Astrocyte (in vitro differentiated cells and primary cell): ENCODE measurements at regions not wholly inside any gene's neighbourhood (a gene's known extent, or its start where the extent isn't known, plus 50 kb on each side); places are given as distances from the start of the nearest gene placed in this dataset.

Source experiments
- DNase-seq: peaks from one replicate; pipeline ENCODE4 v3.0.0-alpha.2; 2010; ENCODE audit warnings: low read depth
- FAIRE-seq: peaks from 2 replicates; lab custom pipeline; 2011; peaks lifted over from hg19 to GRCh38; lab: Jason Lieb, UNC
- H2AFZ ChIP-seq: 2 replicates; pipeline ENCODE4 v1.6.0; 2012; ENCODE audit warnings: low read depth, low read length, inconsistent platforms
- H3K27ac ChIP-seq: 2 replicates; pipeline ENCODE4 v1.5.1; 2011; ENCODE audit warnings: low read depth, low read length, inconsistent platforms
- H3K27me3 ChIP-seq: 2 replicates; pipeline ENCODE4 v1.6.0; 2011; ENCODE audit warnings: low read length, inconsistent platforms; ENCODE audit not compliant: insufficient read depth
- H3K36me3 ChIP-seq: 2 replicates; pipeline ENCODE4 v1.5.1; 2011; ENCODE audit warnings: low read length, inconsistent platforms; ENCODE audit not compliant: insufficient read depth
- H3K4me1 ChIP-seq: 2 replicates; pipeline ENCODE4 v1.5.1; 2011; ENCODE audit warnings: low read length, inconsistent platforms; ENCODE audit not compliant: insufficient read depth
- H3K4me2 ChIP-seq: 2 replicates; pipeline ENCODE4 v1.6.0; 2012; ENCODE audit warnings: low read length, inconsistent platforms
- H3K4me3 ChIP-seq: 2 replicates; pipeline ENCODE4 v1.5.1; 2011; ENCODE audit warnings: low read depth, mild to moderate bottlenecking, low read length, inconsistent platforms; ENCODE audit not compliant: insufficient read depth
- H3K79me2 ChIP-seq: 2 replicates; pipeline ENCODE4 v1.6.0; 2012; ENCODE audit warnings: mild to moderate bottlenecking, low read length, inconsistent platforms; ENCODE audit not compliant: insufficient read depth
- H3K9ac ChIP-seq: 2 replicates; pipeline ENCODE4 v1.6.0; 2012; ENCODE audit warnings: mild to moderate bottlenecking, low read length, inconsistent platforms
- H3K9me3 ChIP-seq: 2 replicates; pipeline ENCODE4 v1.5.1; 2012; ENCODE audit warnings: low read depth, mild to moderate bottlenecking, low read length, inconsistent platforms; ENCODE audit not compliant: insufficient read depth
- H4K20me1 ChIP-seq: 2 replicates; pipeline ENCODE4 v1.6.0; 2012; ENCODE audit warnings: low read length, inconsistent platforms; ENCODE audit not compliant: insufficient read depth
- H3K27ac Mint-ChIP-seq: one replicate; pipeline ENCODE4 v1.8.0; 2021; ENCODE audit warnings: mild to moderate bottlenecking, mixed read lengths; ENCODE audit not compliant: unreplicated experiment
- H3K27me3 Mint-ChIP-seq: one replicate; pipeline ENCODE4 v1.8.0; 2021; ENCODE audit warnings: low read depth, mixed read lengths; ENCODE audit not compliant: unreplicated experiment
- H3K36me3 Mint-ChIP-seq: one replicate; pipeline ENCODE4 v1.8.0; 2021; ENCODE audit warnings: low read depth, mixed read lengths; ENCODE audit not compliant: unreplicated experiment
- H3K4me1 Mint-ChIP-seq: one replicate; pipeline ENCODE4 v1.8.0; 2021; ENCODE audit warnings: low read depth, mixed read lengths; ENCODE audit not compliant: unreplicated experiment
- H3K4me3 Mint-ChIP-seq: one replicate; pipeline ENCODE4 v1.8.0; 2021; ENCODE audit warnings: mild to moderate bottlenecking, moderate library complexity, mixed read lengths; ENCODE audit not compliant: unreplicated experiment
- H3K9me3 Mint-ChIP-seq: one replicate; pipeline ENCODE4 v1.8.0; 2021; ENCODE audit warnings: mild to moderate bottlenecking, mixed read lengths; ENCODE audit not compliant: unreplicated experiment
- CTCF ChIP-seq: IDR thresholded peaks from 2 replicates; pipeline ENCODE4 v1.5.1; 2011; ENCODE audit warnings: low read depth, mild to moderate bottlenecking, inconsistent platforms, low read length, moderate library complexity; ENCODE audit not compliant: insufficient read depth
- EZH2 ChIP-seq: IDR thresholded peaks from 2 replicates; pipeline ENCODE4 v1.6.1; 2012; ENCODE audit warnings: mild to moderate bottlenecking, low read length, inconsistent platforms; ENCODE audit not compliant: insufficient read depth

DNA sequence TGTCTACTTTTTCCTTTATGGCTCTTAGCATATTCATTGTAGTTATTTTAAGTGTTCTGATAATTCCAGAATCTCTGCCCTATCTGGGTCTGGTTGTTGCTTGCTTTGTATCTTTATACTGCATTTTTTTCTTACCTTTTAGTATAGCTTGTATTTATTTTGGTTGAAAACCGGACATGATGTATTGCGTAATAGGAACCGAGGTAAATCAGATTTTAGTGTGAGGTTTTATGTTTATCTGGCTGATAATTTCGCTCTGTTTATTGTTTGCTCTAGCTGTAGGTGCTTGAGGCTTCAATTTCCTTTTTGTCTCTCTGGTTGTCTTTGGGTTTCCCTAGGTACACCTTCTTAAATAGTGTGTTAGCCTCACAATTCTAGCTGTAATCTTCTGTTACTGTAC lies 263.8 kb upstream of the LCORL start:
- Mint-ChIP-seq H3K9me3 (peaks cover 3% of the 10 kb centered on the region), H3K4me1 (no peaks in the 10 kb centered on the region), H3K36me3 (no peaks in the 10 kb centered on the region), H3K27ac (no peak overlapping the region), H3K4me3 (no peak overlapping the region), H3K27me3 (no peaks in the 10 kb centered on the region)
- Histone ChIP-seq H3K27ac (no peak overlapping the region), H3K4me2 (no peak overlapping the region), H3K9ac (no peak overlapping the region), H3K9me3 (no peaks in the 10 kb centered on the region), H3K4me1 (no peaks in the 10 kb centered on the region), H4K20me1 (no peaks in the 10 kb centered on the region), H3K4me3 (no peak overlapping the region), H3K36me3 (no peaks in the 10 kb centered on the region), H3K27me3 (no peaks in the 10 kb centered on the region), H2AFZ (no peak overlapping the region), H3K79me2 (no peaks in the 10 kb centered on the region)
- TF ChIP-seq CTCF (no peak), EZH2 (no peak)
- FAIRE-seq (no peak), DNase-seq (no peak)

DNA sequence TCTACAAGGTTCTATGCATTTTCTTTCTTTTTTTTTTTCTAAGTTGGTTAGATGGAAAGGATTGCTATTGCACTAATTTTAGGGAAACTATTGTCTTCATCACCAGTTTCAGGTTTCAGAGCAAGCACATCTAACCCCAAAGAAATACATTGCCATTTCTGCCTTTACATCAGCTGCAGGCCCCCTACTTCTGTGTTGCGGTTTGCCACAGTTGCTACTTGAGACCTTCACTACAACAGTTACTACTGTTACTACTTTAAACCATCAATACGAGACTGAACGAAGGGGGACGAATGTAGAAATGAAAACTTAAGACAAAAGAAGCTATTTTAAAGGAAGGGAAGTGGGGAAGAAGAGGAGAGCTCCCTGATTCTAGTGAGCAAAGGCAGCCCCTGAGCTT lies 256.7 kb upstream of the LCORL start:
- Mint-ChIP-seq H3K27ac (no peak overlapping the region), H3K4me1 (no peaks in the 10 kb centered on the region), H3K4me3 (no peak overlapping the region), H3K27me3 (no peaks in the 10 kb centered on the region), H3K9me3 (peaks cover 3% of the 10 kb centered on the region), H3K36me3 (no peaks in the 10 kb centered on the region)
- Histone ChIP-seq H3K27me3 (no peaks in the 10 kb centered on the region), H3K79me2 (no peaks in the 10 kb centered on the region), H3K27ac (no peak overlapping the region), H3K9ac (no peak overlapping the region), H2AFZ (no peak overlapping the region), H3K4me3 (no peak overlapping the region), H3K9me3 (peaks cover 5% of the 10 kb centered on the region), H3K4me1 (no peaks in the 10 kb centered on the region), H4K20me1 (no peaks in the 10 kb centered on the region), H3K4me2 (no peak overlapping the region), H3K36me3 (no peaks in the 10 kb centered on the region)
- TF ChIP-seq EZH2 (no peak), CTCF (no peak)
- no peak for DNase-seq
- FAIRE-seq, result no peak

- H3K9me3 ChIP-seq, result no peaks in the 10 kb centered on the region
- Mint-ChIP-seq H3K4me3 (no peak overlapping the region), H3K27me3 (no peaks in the 10 kb centered on the region), H3K27ac (no peak overlapping the region), H3K4me1 (no peaks in the 10 kb centered on the region), H3K9me3 (peaks cover 13% of the 10 kb centered on the region), H3K36me3 (no peaks in the 10 kb centered on the region)
- no peak overlapping the region for H3K27ac ChIP-seq
- H3K4me1 ChIP-seq, result no peaks in the 10 kb centered on the region
- H4K20me1 ChIP-seq, result no peaks in the 10 kb centered on the region
- no peaks in the 10 kb centered on the region for H3K27me3 ChIP-seq
- no peak overlapping the region for H2AFZ ChIP-seq
- DNase-seq, result no peak
- FAIRE-seq, result no peak
- no peak overlapping the region for H3K9ac ChIP-seq
- no peak overlapping the region for H3K4me3 ChIP-seq
- H3K79me2 ChIP-seq, result no peaks in the 10 kb centered on the region
- no peaks in the 10 kb centered on the region for H3K36me3 ChIP-seq
- TF ChIP-seq CTCF, result no peak
- no peak for TF ChIP-seq EZH2
- no peak overlapping the region for H3K4me2 ChIP-seq
Observed at GRCh38 chr4:18262832-18263231, 241.3 kb upstream of the LCORL start.
